Sigmoid colon (tissue), 6 donors: ENCODE measurements at regions not wholly inside any gene's neighbourhood (a gene's known extent, or its start where the extent isn't known, plus 50 kb on each side); places are given as distances from the start of the nearest gene placed in this dataset.

Experiments
- DNase-seq: peaks from one replicate; pipeline ENCODE4 v3.0.0-alpha.2; 2019
- H3K27ac ChIP-seq, 4 donors: fragments of 200-600 bp; sonication (generic); one replicate each; pipeline ENCODE4 v1.5.1; 2016 to 2019; ENCODE audit warnings: mild to moderate bottlenecking in 1 of 4
- H3K27me3 ChIP-seq, 3 donors: fragments of 200-600 bp; sonication (generic); one replicate each; pipeline ENCODE4 v1.5.1; 2019; ENCODE audit warnings: mild to moderate bottlenecking in 1 of 3
- H3K36me3 ChIP-seq, 4 donors: fragments of 200-600 bp; sonication (generic); one replicate each; pipeline ENCODE4 v1.5.1; 2016 to 2019
- H3K4me1 ChIP-seq, 4 donors: fragments of 200-600 bp; sonication (generic); one replicate each; pipeline ENCODE4 v1.5.1; 2017 to 2019
- H3K4me3 ChIP-seq, 4 donors: fragments of 200-600 bp; sonication (generic); one replicate each; pipeline ENCODE4 v1.5.1; 2017 to 2019; ENCODE audit warnings: mild to moderate bottlenecking in 2 of 4, moderate library complexity in 1 of 4
- H3K9me3 ChIP-seq, 4 donors: fragments of 200-600 bp in 3 of 4; sonication (generic) in 3 of 4; one replicate each; pipeline versions ENCODE4 v1.5.1 to v1.6.1; 2013 to 2019
- EP300 ChIP-seq, 4 donors: sonication (generic); formaldehyde crosslinking; IDR thresholded peaks; one replicate each; pipeline ENCODE4 v1.6.1; 2017; ENCODE audit warnings: antibody characterized with exemption in 4 of 4
- POLR2A ChIP-seq, 2 donors: fragments of 450-650 bp; IDR thresholded peaks; one replicate each; pipeline ENCODE4 v1.6.1; 2016; ENCODE audit warnings: antibody characterized with exemption in 2 of 2, mild to moderate bottlenecking in 2 of 2, moderate library complexity in 2 of 2
- POLR2AphosphoS5 ChIP-seq, 4 donors: sonication (generic); formaldehyde crosslinking; IDR thresholded peaks; one replicate each; pipeline ENCODE4 v1.6.1; 2017; ENCODE audit warnings: antibody characterized with exemption in 4 of 4
- WGBS, 2 donors: extraction: QIAGEN DNeasy Blood & Tissue Kit; methylation state at CpG; one replicate each; pipeline ENCODE4 v1.1.7; 2013; 5-methylcytosine and 5-hydroxymethylcytosine counted together
- intact Hi-C: fragments of 100-400 bp; cut with DNase I; formaldehyde crosslinking; loops from one replicate; pipeline ENCODE4 v1.15.1; 2023
- TF ChIP-seq, protein P1 (sequence below), 4 experiments: fragments of 450-650 bp in 3 of 4; fragments of 200-600 bp in 1 of 4; IDR thresholded peaks; one replicate each; pipeline ENCODE4 v1.5.1; 2016 to 2019; ENCODE audit warnings: antibody characterized with exemption in 4 of 4, mild to moderate bottlenecking in 3 of 4, moderate library complexity in 2 of 4
- donor health status: healthy with polysubstance abuse.
- donor health status: healthy.

- intact Hi-C loops = no loop called here
- WGBS, 2 donors = 77 to 80% methylated on average over 2 of the region's 2 CpGs
Measured at GRCh38 chr17:14733376-14733775, 432.5 kb downstream of the HS3ST3B1 start.

DNA sequence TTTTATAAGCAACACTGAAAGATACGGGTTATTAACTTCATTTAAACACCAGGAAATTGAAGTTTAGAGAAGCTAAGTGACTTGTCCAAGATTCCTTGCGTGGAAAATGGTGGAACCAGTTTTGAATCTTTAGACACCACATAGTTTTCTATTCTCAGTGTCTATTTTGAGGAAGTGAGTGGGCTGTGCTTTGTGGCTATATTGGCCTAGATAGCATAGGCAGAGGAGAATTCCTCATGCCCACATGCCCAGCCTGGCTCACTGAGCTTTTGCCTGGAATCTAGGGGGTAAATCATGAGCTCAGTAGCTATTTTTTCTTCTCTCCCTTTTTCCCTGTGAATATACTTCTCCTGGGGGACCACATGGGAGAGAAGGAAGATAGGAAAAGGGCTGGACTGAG, 431.3 kb downstream of the HS3ST3B1 start:
- H3K36me3 ChIP-seq = no peaks in the 10 kb centered on the region
- intact Hi-C loops = no loop called here
- DNase-seq = no peak
- no peak overlapping the region for H3K27ac ChIP-seq
- H3K9me3 ChIP-seq = no peaks in the 10 kb centered on the region
- H3K4me3 ChIP-seq = no peak overlapping the region
- WGBS, 2 donors = 80 to 83% methylated on average over 2 of the region's 2 CpGs
- no peaks in the 10 kb centered on the region for H3K27me3 ChIP-seq
- H3K4me1 ChIP-seq = no peaks in the 10 kb centered on the region
- TF ChIP-seq EP300 (IDR thresholded peaks at IDR 0.05) (no peak), POLR2A (IDR thresholded peaks at IDR 0.05) (no peak), POLR2AphosphoS5 (IDR thresholded peaks at IDR 0.05) (no peak)
- TF ChIP-seq, protein P1, sequence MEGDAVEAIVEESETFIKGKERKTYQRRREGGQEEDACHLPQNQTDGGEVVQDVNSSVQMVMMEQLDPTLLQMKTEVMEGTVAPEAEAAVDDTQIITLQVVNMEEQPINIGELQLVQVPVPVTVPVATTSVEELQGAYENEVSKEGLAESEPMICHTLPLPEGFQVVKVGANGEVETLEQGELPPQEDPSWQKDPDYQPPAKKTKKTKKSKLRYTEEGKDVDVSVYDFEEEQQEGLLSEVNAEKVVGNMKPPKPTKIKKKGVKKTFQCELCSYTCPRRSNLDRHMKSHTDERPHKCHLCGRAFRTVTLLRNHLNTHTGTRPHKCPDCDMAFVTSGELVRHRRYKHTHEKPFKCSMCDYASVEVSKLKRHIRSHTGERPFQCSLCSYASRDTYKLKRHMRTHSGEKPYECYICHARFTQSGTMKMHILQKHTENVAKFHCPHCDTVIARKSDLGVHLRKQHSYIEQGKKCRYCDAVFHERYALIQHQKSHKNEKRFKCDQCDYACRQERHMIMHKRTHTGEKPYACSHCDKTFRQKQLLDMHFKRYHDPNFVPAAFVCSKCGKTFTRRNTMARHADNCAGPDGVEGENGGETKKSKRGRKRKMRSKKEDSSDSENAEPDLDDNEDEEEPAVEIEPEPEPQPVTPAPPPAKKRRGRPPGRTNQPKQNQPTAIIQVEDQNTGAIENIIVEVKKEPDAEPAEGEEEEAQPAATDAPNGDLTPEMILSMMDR (IDR thresholded peaks at IDR 0.05) = no peak

More at GRCh38 chr17:14733376-14733775, 432.5 kb downstream of the HS3ST3B1 start:
- no peaks in the 10 kb centered on the region for H3K4me1 ChIP-seq
- H3K27ac ChIP-seq = no peak overlapping the region
- no peak overlapping the region for H3K4me3 ChIP-seq
- H3K9me3 ChIP-seq = no peaks in the 10 kb centered on the region
- no peaks in the 10 kb centered on the region for H3K27me3 ChIP-seq
- no peaks in the 10 kb centered on the region for H3K36me3 ChIP-seq
- no peak for TF ChIP-seq EP300 (IDR thresholded peaks at IDR 0.05)
- TF ChIP-seq, protein P1 (IDR thresholded peaks at IDR 0.05) = no peak
- TF ChIP-seq POLR2A (IDR thresholded peaks at IDR 0.05) = no peak
- TF ChIP-seq POLR2AphosphoS5 (IDR thresholded peaks at IDR 0.05) = no peak
- no peak for DNase-seq

- Histone ChIP-seq H3K4me1 (no peaks in the 10 kb centered on the region), H3K4me3 (no peak overlapping the region), H3K27me3 (no peaks in the 10 kb centered on the region), H3K9me3 (no peaks in the 10 kb centered on the region), H3K36me3 (no peaks in the 10 kb centered on the region), H3K27ac (no peak overlapping the region)
- intact Hi-C loops = no loop called here
- no peak for DNase-seq
- TF ChIP-seq, protein P1 (IDR thresholded peaks at IDR 0.05) = no peak
- TF ChIP-seq POLR2A (IDR thresholded peaks at IDR 0.05) = no peak
- TF ChIP-seq POLR2AphosphoS5 (IDR thresholded peaks at IDR 0.05) = no peak
- no peak for TF ChIP-seq EP300 (IDR thresholded peaks at IDR 0.05)
- 62 to 76% methylated on average over 4 of the region's 4 CpGs for WGBS, 2 donors
Measured at GRCh38 chr17:14731591-14731990, 430.7 kb downstream of the HS3ST3B1 start.

- H3K9me3 ChIP-seq = no peaks in the 10 kb centered on the region
- TF ChIP-seq EP300 (IDR thresholded peaks at IDR 0.05) = no peak
- TF ChIP-seq, protein P1 (IDR thresholded peaks at IDR 0.05) = no peak
- TF ChIP-seq POLR2A (IDR thresholded peaks at IDR 0.05) = no peak
- TF ChIP-seq POLR2AphosphoS5 (IDR thresholded peaks at IDR 0.05) = no peak
- H3K4me3 ChIP-seq = no peak overlapping the region
- no peaks in the 10 kb centered on the region for H3K27me3 ChIP-seq
- intact Hi-C loops = no loop called here
- no peaks in the 10 kb centered on the region for H3K36me3 ChIP-seq
- no peaks in the 10 kb centered on the region for H3K4me1 ChIP-seq
- no peak overlapping the region for H3K27ac ChIP-seq
- WGBS, 2 donors = 93 to 94% methylated on average over 2 of the region's 2 CpGs
- no peak for DNase-seq
Measured at GRCh38 chr17:14730821-14731220, 429.9 kb downstream of the HS3ST3B1 start.

GRCh38 chr17:14725729-14726128, 424.8 kb downstream of the HS3ST3B1 start:
- no peak for TF ChIP-seq POLR2A (IDR thresholded peaks at IDR 0.05)
- no peak overlapping the region for H3K4me3 ChIP-seq
- no peaks in the 10 kb centered on the region for H3K36me3 ChIP-seq
- 71 to 78% methylated on average over 4 of the region's 4 CpGs for WGBS, 2 donors
- intact Hi-C loops = no loop called here
- no peaks in the 10 kb centered on the region for H3K4me1 ChIP-seq
- no peaks in the 10 kb centered on the region for H3K27me3 ChIP-seq
- no peak overlapping the region for H3K27ac ChIP-seq
- no peak for DNase-seq
- peaks cover 0 to 3% (median 0%) of the 10 kb centered on the region in 4 donors for H3K9me3 ChIP-seq
